Adrenal gland (tissue), 5 donors: ENCODE measurements at regions not wholly inside any gene's neighbourhood (a gene's known extent, or its start where the extent isn't known, plus 50 kb on each side); places are given as distances from the start of the nearest gene placed in this dataset.

Experiments
- CTCF ChIP-seq, 6 experiments: fragments of 450-650 bp in 4 of 6; fragments of 200-600 bp in 2 of 6; sonication (generic) in 1 of 6; IDR thresholded peaks; 1 replicate in 5 of 6; 2 replicates in 1 of 6; pipeline versions ENCODE4 v1.5.1 to v1.8.0; 2016 to 2021; ENCODE audit warnings: antibody characterized with exemption in 6 of 6, mild to moderate bottlenecking in 2 of 6, moderate library complexity in 1 of 6
- POLR2A ChIP-seq, 2 donors: fragments of 450-650 bp; IDR thresholded peaks; one replicate each; pipeline ENCODE4 v1.6.1; 2017; ENCODE audit warnings: antibody characterized with exemption in 2 of 2, mild to moderate bottlenecking in 2 of 2, moderate library complexity in 1 of 2
- donor health status: DM: no; HTN: no; CAD: no.

DNA sequence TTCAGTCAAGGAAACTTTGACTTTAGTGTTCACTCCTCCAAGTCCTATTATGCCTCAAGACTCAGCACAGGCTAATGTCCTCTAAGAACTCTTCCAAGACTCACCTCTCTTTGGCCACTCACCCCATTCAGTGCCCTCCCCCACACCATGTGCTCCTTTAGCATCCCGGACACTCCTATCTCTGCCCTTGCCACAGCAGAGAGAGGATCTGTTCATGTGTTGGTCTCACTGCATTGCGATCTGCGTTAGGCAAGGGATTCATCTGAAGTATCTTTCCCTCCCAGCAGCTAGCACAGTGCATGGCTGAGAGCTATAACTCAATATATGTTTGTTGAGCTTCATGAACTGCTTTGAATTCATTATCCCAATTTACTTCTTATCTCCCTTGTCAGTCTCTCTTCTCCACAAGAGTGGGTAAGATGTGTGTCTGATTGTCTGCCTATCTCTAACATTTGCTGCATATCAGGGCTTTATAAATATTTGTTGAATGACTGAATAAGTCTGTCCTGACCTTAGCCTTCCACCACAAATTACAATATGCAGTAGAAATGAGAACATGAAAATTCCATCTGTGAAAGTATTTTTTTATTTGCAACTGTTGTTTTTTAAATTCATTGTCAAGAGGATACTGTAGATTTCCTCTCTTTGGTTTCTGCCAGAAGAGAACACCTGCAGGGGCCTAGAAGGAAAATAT is 179.9 kb upstream of the NCKAP5 start:
- TF ChIP-seq CTCF (IDR thresholded peaks at IDR 0.05), result no peak
- no peak for TF ChIP-seq POLR2A (IDR thresholded peaks at IDR 0.05)
